ENCODE measurements at regions not wholly inside any gene's neighbourhood (a gene's known extent, or its start where the extent isn't known, plus 50 kb on each side); places are given as distances from the start of the nearest gene placed in this dataset.

- TF ChIP-seq POLR2A (IDR thresholded peaks at IDR 0.05) (no peak), CTCF (IDR thresholded peaks at IDR 0.05) (no peak)
Observed at GRCh38 chr5:2163060-2163856, 280.5 kb upstream of the IRX4 start.
